HCT116 (cell line): ENCODE measurements at regions not wholly inside any gene's neighbourhood (a gene's known extent, or its start where the extent isn't known, plus 50 kb on each side); places are given as distances from the start of the nearest gene placed in this dataset.

Experiments
- ATAC-seq: fragments of 200-7000 bp; cut with Tn5 transposase; 2 replicates; pipeline ENCODE4 v1.9.1; 2020; ENCODE audit warnings: mild to moderate bottlenecking, moderate library complexity
- BruUV-seq: library from RNA; stranded (reverse); fragments of 400-500 nt; replicated peaks from 2 replicates; lab custom pipeline; 2021; lab: Mats Ljungman, UMichigan
- CTCF ChIA-PET: fragments of 300-600 bp; sonication (Branson Sonifier 250); formaldehyde crosslinking; loops from one replicate; lab custom pipeline; 2021; ENCODE audit warnings: antibody characterized with exemption; lab: Charles Lee
- POLR2A ChIA-PET: fragments of 300-600, 350-600 bp; sonication (Branson Sonifier 250); formaldehyde crosslinking; loops from one replicate; lab custom pipeline; 2021; ENCODE audit warnings: antibody characterized with exemption; lab: Charles Lee
- RAD21 ChIA-PET, 2 experiments: fragments of 300-600 bp; sonication (Branson Sonifier 250); formaldehyde crosslinking; loops; one replicate each; lab custom pipeline; 2023; ENCODE audit warnings: low total read pairs in 2 of 2; ENCODE audit not compliant: uncharacterized antibody in 2 of 2, unreplicated experiment in 2 of 2, low non-redundant PET in 1 of 2; lab: Charles Lee
- DNase-seq: peaks from one replicate; pipeline ENCODE4 v3.0.0-alpha.2; 2010; ENCODE audit warnings: low read depth, low spot score
- H2AFZ ChIP-seq: fragments of 200-600 bp; shearing (Covaris generic), sonication (generic); 2 replicates; pipeline ENCODE4 v1.6.1; 2017; ENCODE audit warnings: low read depth, mixed run types, mixed read lengths, antibody characterized with exemption, low read length; ENCODE audit not compliant: poor library complexity, severe bottlenecking
- H3K27ac ChIP-seq: 2 replicates; pipeline ENCODE4 v1.5.1; 2012; ENCODE audit warnings: low read depth, low read length
- H3K27me3 ChIP-seq: fragments of 200-600 bp; sonication (generic); 2 replicates; pipeline ENCODE4 v1.6.1; 2016; ENCODE audit warnings: mixed run types, low read length, mixed read lengths; ENCODE audit not compliant: insufficient read depth
- H3K36me3 ChIP-seq, 2 experiments: fragments of 200-500 bp in 1 of 2; fragments of 200-600 bp in 1 of 2; sonication (Bioruptor generic) in 1 of 2; sonication (generic) in 1 of 2; 2 replicates each; pipeline versions ENCODE4 v1.5.1 to v1.6.1; 2014 to 2016; ENCODE audit warnings: low read length in 2 of 2, inconsistent platforms in 1 of 2, mixed read lengths in 1 of 2, mixed run types in 1 of 2; ENCODE audit not compliant: insufficient read depth in 2 of 2, control insufficient read depth in 1 of 2
- H3K4me1 ChIP-seq, 2 experiments: fragments of 200-600 bp in 1 of 2; sonication (generic) in 1 of 2; 2 replicates each; pipeline versions ENCODE4 v1.5.1 to v1.6.1; 2012 to 2017; ENCODE audit warnings: low read length in 2 of 2, inconsistent platforms in 1 of 2, mild to moderate bottlenecking in 1 of 2, mixed read lengths in 1 of 2, mixed run types in 1 of 2, moderate library complexity in 1 of 2; ENCODE audit not compliant: insufficient read depth in 2 of 2, control insufficient read depth in 1 of 2
- H3K4me2 ChIP-seq: fragments of 200-600 bp; sonication (generic); 2 replicates; pipeline ENCODE4 v1.6.1; 2017; ENCODE audit warnings: mixed run types, low read length, mixed read lengths
- H3K4me3 ChIP-seq, 2 experiments: fragments of 200-600 bp in 1 of 2; sonication (generic) in 1 of 2; replicated peaks in 1 of 2; 2 replicates each; pipeline ENCODE4 v1.5.1; 2011 to 2016; ENCODE audit warnings: low read length in 2 of 2, control low read depth in 1 of 2, low read depth in 1 of 2, mild to moderate bottlenecking in 1 of 2, mixed read lengths in 1 of 2, mixed run types in 1 of 2
- H3K79me2 ChIP-seq: fragments of 200-600 bp; sonication (generic); 2 replicates; pipeline ENCODE4 v1.6.1; 2017; ENCODE audit warnings: mild to moderate bottlenecking, mixed run types, low read length, moderate library complexity, mixed read lengths; ENCODE audit not compliant: insufficient read depth
- H3K9ac ChIP-seq: fragments of 200-600 bp; sonication (generic); 2 replicates; pipeline ENCODE4 v1.6.1; 2016; ENCODE audit warnings: low read length, mixed read lengths
- H3K9me2 ChIP-seq: fragments of 200-600 bp; sonication (generic), shearing (Covaris generic); 2 replicates; pipeline ENCODE4 v1.6.1; 2017; ENCODE audit warnings: mixed run types, mild to moderate bottlenecking, moderate library complexity; ENCODE audit not compliant: insufficient read depth
- H3K9me3 ChIP-seq, 2 experiments: fragments of 200-500 bp in 1 of 2; fragments of 200-600 bp in 1 of 2; sonication (Bioruptor generic) in 1 of 2; sonication (generic) in 1 of 2; 2 replicates each; pipeline ENCODE4 v1.6.1; 2014 to 2017; ENCODE audit warnings: low read length in 2 of 2, mixed read lengths in 2 of 2, inconsistent platforms in 1 of 2, low read depth in 1 of 2, mild to moderate bottlenecking in 1 of 2, mixed run types in 1 of 2, moderate library complexity in 1 of 2; ENCODE audit not compliant: control insufficient read depth in 1 of 2, insufficient read depth in 1 of 2
- H4K20me1 ChIP-seq: fragments of 200-600 bp; sonication (generic), shearing (Covaris generic); 2 replicates; pipeline ENCODE4 v1.6.1; 2017; ENCODE audit warnings: mixed run types, mild to moderate bottlenecking, moderate library complexity; ENCODE audit not compliant: insufficient read depth
- ATF3 ChIP-seq: IDR thresholded peaks from 2 replicates; pipeline ENCODE4 v1.6.1; 2012
- CBX3 ChIP-seq: IDR thresholded peaks from 2 replicates; pipeline ENCODE4 v1.6.1; 2012; ENCODE audit warnings: low read depth
- CEBPB ChIP-seq: IDR thresholded peaks from 2 replicates; pipeline ENCODE4 v1.6.1; 2012; ENCODE audit warnings: low read depth
- CTCF ChIP-seq, 3 experiments: fragments of 200-600 bp in 1 of 3; sonication (generic) in 1 of 3; IDR thresholded peaks in 2 of 3; conservative IDR thresholded peaks in 1 of 3; 2 replicates each; pipeline ENCODE4 v1.5.1; 2012 to 2017; ENCODE audit warnings: low read depth in 2 of 3, low read length in 2 of 3, antibody characterized with exemption in 1 of 3, borderline replicate concordance in 1 of 3, control low read depth in 1 of 3, mild to moderate bottlenecking in 1 of 3, mixed read lengths in 1 of 3, mixed run types in 1 of 3, moderate library complexity in 1 of 3; ENCODE audit not compliant: insufficient read depth in 1 of 3
- EGR1 ChIP-seq: IDR thresholded peaks from 2 replicates; pipeline ENCODE4 v1.6.1; 2012; ENCODE audit warnings: low read depth
- ELF1 ChIP-seq: IDR thresholded peaks from 2 replicates; pipeline ENCODE4 v1.6.1; 2012; ENCODE audit warnings: low read depth, borderline replicate concordance
- EZH2 ChIP-seq: fragments of 200-600 bp; sonication (generic); IDR thresholded peaks from 2 replicates; pipeline ENCODE4 v1.6.1; 2017; ENCODE audit warnings: antibody characterized with exemption, mixed run types
- EZH2phosphoT487 ChIP-seq: fragments of 200-600 bp; IDR thresholded peaks from 2 replicates; pipeline ENCODE4 v1.6.1; 2018; ENCODE audit warnings: antibody characterized with exemption, borderline replicate concordance
- JUND ChIP-seq: IDR thresholded peaks from 2 replicates; pipeline ENCODE4 v1.6.1; 2012
- MAX ChIP-seq: IDR thresholded peaks from 2 replicates; pipeline ENCODE4 v1.6.1; 2012
- REST ChIP-seq: IDR thresholded peaks from 2 replicates; pipeline ENCODE4 v1.6.1; 2012; ENCODE audit warnings: low read depth
- SP1 ChIP-seq: IDR thresholded peaks from 2 replicates; pipeline ENCODE4 v1.6.1; 2012; ENCODE audit warnings: low read depth
- TCF7L2 ChIP-seq: IDR thresholded peaks from 2 replicates; pipeline ENCODE4 v1.7.0; 2011; ENCODE audit warnings: borderline replicate concordance, inconsistent platforms; ENCODE audit not compliant: insufficient read depth, insufficient read length; ENCODE audit errors: extremely low read depth
- YY1 ChIP-seq: IDR thresholded peaks from 2 replicates; pipeline ENCODE4 v1.6.1; 2011; ENCODE audit warnings: low read length, low read depth, moderate library complexity, mild to moderate bottlenecking; ENCODE audit not compliant: insufficient replicate concordance; ENCODE audit errors: extremely low read depth
- ZBTB33 ChIP-seq: IDR thresholded peaks from 2 replicates; pipeline ENCODE4 v1.6.1; 2011; ENCODE audit warnings: mild to moderate bottlenecking, low read length, moderate library complexity; ENCODE audit not compliant: insufficient replicate concordance; ENCODE audit errors: extremely low read depth
- ZNF274 ChIP-seq: fragments of 200-500 bp; sonication (Bioruptor generic); IDR thresholded peaks from 2 replicates; pipeline ENCODE4 v1.6.1; 2014; ENCODE audit warnings: mild to moderate bottlenecking, low read depth, low read length, inconsistent platforms
- intact Hi-C: fragments of 100-400 bp; cut with micrococcal nuclease; formaldehyde crosslinking; loops from 2 replicates; pipeline ENCODE4 v1.10.0; 2022

- TF ChIP-seq TCF7L2 (no peak), EZH2phosphoT487 (no peak), MAX (no peak), REST (no peak), EZH2 (no peak), ELF1 (no peak), JUND (no peak), CBX3 (no peak), ZBTB33 (no peak), YY1 (no peak), SP1 (no peak), ATF3 (no peak), CEBPB (no peak), EGR1 (no peak), ZNF274 (no peak), CTCF (IDR thresholded peaks at IDR 0.05 in 2 of 3, conservative IDR thresholded peaks at IDR 0.05 in 1 of 3; ENCODE audit: borderline replicate concordance in 1 of 3, insufficient read depth in 1 of 3, low read depth in 2 of 3, low read length in 2 of 3) (no peak)
- H3K9me2 ChIP-seq: no peaks in the 10 kb centered on the region
- no peak overlapping the region for H3K27ac ChIP-seq
- ChIA-PET CTCF (no interaction called here), RAD21 (no interaction called here), POLR2A (no interaction called here)
- no peak overlapping the region for H3K4me2 ChIP-seq
- no peaks in the 10 kb centered on the region for H4K20me1 ChIP-seq
- no peak overlapping the region for H3K4me3 ChIP-seq
- no peak overlapping the region for H3K9ac ChIP-seq
- H2AFZ ChIP-seq: no peak overlapping the region
- H3K27me3 ChIP-seq: no peaks in the 10 kb centered on the region
- no peaks in the 10 kb centered on the region for H3K79me2 ChIP-seq
- no TSS peak for BruUV-seq
- intact Hi-C loops: no loop called here
- DNase-seq: no peak
- H3K36me3 ChIP-seq: no peaks in the 10 kb centered on the region
- ATAC-seq: no peak
- no peaks in the 10 kb centered on the region for H3K4me1 ChIP-seq
- no peaks in the 10 kb centered on the region for H3K9me3 ChIP-seq
Measured at GRCh38 chr3:197445896-197446699, 109.7 kb downstream of the BDH1 start.
